HUES64 (cell line): ENCODE measurements at regions not wholly inside any gene's neighbourhood (a gene's known extent, or its start where the extent isn't known, plus 50 kb on each side); places are given as distances from the start of the nearest gene placed in this dataset.

Experiments used
- H3K27ac ChIP-seq: 2 replicates; pipeline ENCODE4 v1.7.0; 2013; ENCODE audit warnings: low read depth, low read length, inconsistent platforms
- H3K27me3 ChIP-seq: 2 replicates; pipeline ENCODE4 v1.6.1; 2013; ENCODE audit warnings: mild to moderate bottlenecking, low read length; ENCODE audit not compliant: insufficient read depth
- H3K36me3 ChIP-seq: 2 replicates; pipeline ENCODE4 v1.6.1; 2013; ENCODE audit warnings: mild to moderate bottlenecking, low read length; ENCODE audit not compliant: insufficient read depth
- H3K4me1 ChIP-seq: 2 replicates; pipeline ENCODE4 v1.6.1; 2013; ENCODE audit warnings: mild to moderate bottlenecking, low read length, moderate library complexity; ENCODE audit not compliant: insufficient read depth
- H3K4me3 ChIP-seq: 2 replicates; pipeline ENCODE4 v1.5.1; 2013; ENCODE audit warnings: mild to moderate bottlenecking, low read length, moderate library complexity
- H3K9ac ChIP-seq: 2 replicates; pipeline ENCODE4 v1.6.1; 2013; ENCODE audit warnings: mild to moderate bottlenecking, low read depth, low read length
- H3K9me3 ChIP-seq: 2 replicates; pipeline ENCODE4 v1.6.1; 2013; ENCODE audit warnings: low read depth, low read length; ENCODE audit not compliant: insufficient read depth
- WGBS: fragments of 150-250, 120-280 bp; methylation state at CpG from one replicate; pipeline ENCODE4 v1.1.7; 2013; ENCODE audit warnings: missing lambda C conversion rate; 5-methylcytosine and 5-hydroxymethylcytosine counted together

DNA sequence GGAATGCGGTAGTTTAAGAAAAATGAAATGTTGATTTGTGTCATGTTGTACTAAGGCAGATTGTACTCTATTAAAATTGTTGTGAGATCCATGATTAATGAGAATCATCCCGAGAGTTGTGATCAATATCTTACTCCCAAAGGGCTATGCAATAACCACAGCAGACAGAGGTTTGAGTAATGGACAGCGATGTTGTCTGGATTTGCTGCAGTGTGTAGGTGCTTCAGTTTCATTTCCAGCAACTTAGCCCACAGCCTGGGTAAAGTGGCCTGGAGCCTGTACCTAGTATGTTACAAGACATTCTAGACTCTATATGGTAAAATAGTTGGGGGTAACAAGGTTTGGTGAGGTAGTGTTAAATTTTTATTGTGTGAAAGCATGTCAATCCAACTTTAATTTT is 794.3 kb upstream of the CDH7 start:
- Histone ChIP-seq H3K4me1 (no peaks in the 10 kb centered on the region), H3K4me3 (no peak overlapping the region), H3K9ac (no peak overlapping the region), H3K36me3 (no peaks in the 10 kb centered on the region), H3K27ac (no peak overlapping the region), H3K27me3 (no peaks in the 10 kb centered on the region), H3K9me3 (no peaks in the 10 kb centered on the region)
- WGBS, result 95% methylated on average over 3 of the region's 3 CpGs

DNA sequence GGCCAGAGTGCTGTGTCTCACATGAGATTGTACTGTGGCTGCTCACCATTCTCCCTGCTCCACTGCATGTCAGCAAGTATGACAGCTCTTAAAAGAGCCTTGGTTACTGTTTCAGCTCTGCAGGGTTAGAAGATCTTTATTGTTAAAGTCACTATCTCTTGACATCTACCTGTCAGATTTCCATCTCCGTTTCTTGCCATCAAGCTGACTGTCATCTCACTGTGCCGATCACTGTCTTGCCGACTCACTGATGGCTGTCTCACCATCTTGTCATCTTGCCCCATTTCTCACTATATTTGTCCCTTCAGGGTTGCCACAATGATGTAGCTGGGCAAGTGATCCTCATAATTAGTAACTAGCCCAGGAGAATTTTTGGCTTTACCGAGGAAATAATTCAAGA is 800.9 kb upstream of the CDH7 start:
- Histone ChIP-seq H3K9ac (no peak overlapping the region), H3K9me3 (peaks cover 36% of the 10 kb centered on the region), H3K36me3 (no peaks in the 10 kb centered on the region), H3K4me1 (no peaks in the 10 kb centered on the region), H3K4me3 (no peak overlapping the region), H3K27me3 (no peaks in the 10 kb centered on the region), H3K27ac (no peak overlapping the region)
- 99% methylated on average over 4 of the region's 4 CpGs for WGBS

DNA sequence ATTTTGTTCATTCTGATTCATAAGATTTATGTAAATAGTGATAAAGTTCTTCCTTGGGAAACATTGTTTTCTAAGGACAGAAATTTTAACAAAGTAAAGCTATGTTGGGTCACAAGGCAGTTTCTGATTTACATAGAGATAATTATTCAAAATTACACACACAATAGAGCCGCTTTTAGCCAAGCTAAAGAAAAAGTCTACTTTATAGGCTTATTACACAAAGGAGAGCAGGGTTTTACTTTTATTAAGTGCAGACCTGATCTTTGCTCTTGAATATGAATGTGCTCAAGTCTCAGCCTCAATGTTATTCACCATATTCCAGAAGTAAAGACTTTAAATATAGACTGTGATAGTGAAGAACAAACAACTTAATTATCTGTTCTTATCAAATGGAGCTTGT is 787.8 kb upstream of the LINC00305 start:
- no peak overlapping the region for H3K9ac ChIP-seq
- H3K4me3 ChIP-seq, result no peak overlapping the region
- no peaks in the 10 kb centered on the region for H3K4me1 ChIP-seq
- H3K27me3 ChIP-seq, result no peaks in the 10 kb centered on the region
- no peak overlapping the region for H3K27ac ChIP-seq
- no peaks in the 10 kb centered on the region for H3K9me3 ChIP-seq
- no peaks in the 10 kb centered on the region for H3K36me3 ChIP-seq
- WGBS, result no CpG with 5 or more reads among the region's 1 CpG

GRCh38 chr18:64929036-64929435 is 780.1 kb upstream of the LINC00305 start:
- Histone ChIP-seq H3K9ac (no peak overlapping the region), H3K27ac (no peak overlapping the region), H3K36me3 (no peaks in the 10 kb centered on the region), H3K9me3 (no peaks in the 10 kb centered on the region), H3K4me1 (no peaks in the 10 kb centered on the region), H3K4me3 (no peak overlapping the region), H3K27me3 (no peaks in the 10 kb centered on the region)
- 85% methylated on average over 5 of the region's 5 CpGs for WGBS

- Histone ChIP-seq H3K36me3 (no peaks in the 10 kb centered on the region), H3K9me3 (no peaks in the 10 kb centered on the region), H3K9ac (no peak overlapping the region), H3K27me3 (no peaks in the 10 kb centered on the region), H3K4me3 (no peak overlapping the region), H3K27ac (no peak overlapping the region), H3K4me1 (no peaks in the 10 kb centered on the region)
- WGBS, result 85% methylated on average over 1 of the region's 1 CpG
These were observed 771.2 kb upstream of the LINC00305 start for GRCh38 chr18:64919971-64920570.

DNA sequence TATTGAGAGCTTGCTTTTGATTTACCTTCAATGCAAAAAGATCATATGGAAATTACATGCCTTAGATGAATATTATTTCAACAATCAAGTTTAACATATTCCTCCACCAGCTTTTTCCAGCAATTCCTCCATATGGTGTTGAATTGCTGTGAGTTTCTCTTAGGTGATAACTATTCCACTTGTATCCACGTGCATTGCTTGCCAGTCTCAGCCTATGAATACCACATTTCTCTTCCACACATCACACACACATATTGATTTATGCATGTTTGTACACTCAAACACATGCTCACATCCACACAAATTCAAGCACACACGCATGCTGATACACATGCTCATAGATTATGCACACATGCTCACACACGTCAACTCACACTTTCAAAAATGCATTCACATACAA is 770.0 kb upstream of the LINC00305 start:
- no peaks in the 10 kb centered on the region for H3K27me3 ChIP-seq
- no peaks in the 10 kb centered on the region for H3K36me3 ChIP-seq
- H3K4me1 ChIP-seq, result no peaks in the 10 kb centered on the region
- H3K27ac ChIP-seq, result no peak overlapping the region
- H3K9ac ChIP-seq, result no peak overlapping the region
- H3K4me3 ChIP-seq, result no peak overlapping the region
- WGBS, result 89% methylated on average over 3 of the region's 3 CpGs
- H3K9me3 ChIP-seq, result no peaks in the 10 kb centered on the region

- H3K4me1 ChIP-seq, result no peaks in the 10 kb centered on the region
- 98% methylated on average over 3 of the region's 3 CpGs for WGBS
- no peak overlapping the region for H3K9ac ChIP-seq
- H3K27me3 ChIP-seq, result no peaks in the 10 kb centered on the region
- peaks cover 15% of the 10 kb centered on the region for H3K9me3 ChIP-seq
- no peak overlapping the region for H3K27ac ChIP-seq
- no peak overlapping the region for H3K4me3 ChIP-seq
- no peaks in the 10 kb centered on the region for H3K36me3 ChIP-seq
These were observed 744.5 kb upstream of the LINC00305 start for GRCh38 chr18:64893349-64893748.

DNA sequence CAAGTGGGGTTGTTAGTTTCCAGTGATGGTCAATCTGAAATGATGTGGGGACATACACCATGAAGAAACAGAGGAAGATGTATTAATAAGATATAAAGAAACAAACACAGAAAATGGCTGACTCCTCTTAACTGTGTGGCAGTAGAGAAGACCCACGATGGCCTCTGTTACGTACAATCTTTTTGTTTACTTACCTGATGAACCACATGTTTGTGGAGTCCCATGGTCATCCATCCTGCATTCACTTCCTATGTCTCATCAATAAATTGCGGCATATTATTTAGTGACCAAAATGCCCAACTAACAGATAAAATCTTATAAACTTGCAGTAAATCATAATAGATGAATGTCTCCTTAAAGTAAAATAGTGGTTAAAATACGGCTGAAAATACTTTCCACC is 740.1 kb upstream of the LINC00305 start:
- Histone ChIP-seq H3K36me3 (no peaks in the 10 kb centered on the region), H3K27me3 (no peaks in the 10 kb centered on the region), H3K4me3 (no peak overlapping the region), H3K9ac (no peak overlapping the region), H3K4me1 (no peaks in the 10 kb centered on the region), H3K9me3 (peaks cover 7% of the 10 kb centered on the region), H3K27ac (no peak overlapping the region)
- 95% methylated on average over 4 of the region's 4 CpGs for WGBS

- Histone ChIP-seq H3K4me1 (no peaks in the 10 kb centered on the region), H3K9me3 (no peaks in the 10 kb centered on the region), H3K27me3 (no peaks in the 10 kb centered on the region), H3K27ac (no peak overlapping the region), H3K9ac (no peak overlapping the region), H3K4me3 (no peak overlapping the region), H3K36me3 (no peaks in the 10 kb centered on the region)
- no CpG with 5 or more reads among the region's 1 CpG for WGBS
These were observed 738.1 kb upstream of the LINC00305 start for GRCh38 chr18:64886995-64887394.

- WGBS, result 92% methylated on average over 2 of the region's 3 CpGs
- H3K9ac ChIP-seq, result no peak overlapping the region
- no peak overlapping the region for H3K27ac ChIP-seq
- no peaks in the 10 kb centered on the region for H3K27me3 ChIP-seq
- H3K9me3 ChIP-seq, result no peaks in the 10 kb centered on the region
- no peaks in the 10 kb centered on the region for H3K4me1 ChIP-seq
- no peak overlapping the region for H3K4me3 ChIP-seq
- no peaks in the 10 kb centered on the region for H3K36me3 ChIP-seq
These were observed 734.0 kb upstream of the LINC00305 start for GRCh38 chr18:64882896-64883295.

DNA sequence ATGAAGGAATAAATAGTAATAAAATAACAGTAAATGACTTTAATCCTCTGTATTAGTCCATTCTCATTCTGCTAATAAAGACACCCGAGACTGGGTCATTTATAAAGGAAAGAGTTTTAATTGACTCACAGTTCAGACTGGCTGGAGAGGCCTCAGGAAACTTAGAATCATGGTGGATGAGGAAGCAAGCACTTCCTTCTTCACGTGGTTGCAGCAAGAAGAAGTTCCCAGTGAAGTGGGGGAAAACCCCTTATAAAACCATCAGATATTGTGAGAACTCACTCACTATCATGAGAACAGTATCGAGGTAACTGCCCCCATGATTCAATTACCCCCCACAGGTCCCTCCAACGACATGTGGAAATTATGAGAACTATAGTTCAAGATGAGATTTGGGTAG is 727.9 kb upstream of the LINC00305 start:
- no peaks in the 10 kb centered on the region for H3K9me3 ChIP-seq
- no peak overlapping the region for H3K4me3 ChIP-seq
- no peaks in the 10 kb centered on the region for H3K27me3 ChIP-seq
- WGBS, result 97% methylated on average over 4 of the region's 4 CpGs
- H3K27ac ChIP-seq, result no peak overlapping the region
- H3K4me1 ChIP-seq, result no peaks in the 10 kb centered on the region
- no peaks in the 10 kb centered on the region for H3K36me3 ChIP-seq
- no peak overlapping the region for H3K9ac ChIP-seq
